HepG2 (cell line): ENCODE measurements at regions not wholly inside any gene's neighbourhood (a gene's known extent, or its start where the extent isn't known, plus 50 kb on each side); places are given as distances from the start of the nearest gene placed in this dataset.

Experiments
- ATF2 ChIP-seq: sonication (generic); formaldehyde crosslinking; IDR thresholded peaks from 2 replicates; pipeline ENCODE4 v1.4.0; 2020; ENCODE audit warnings: missing genetic modification reagents
- CENPT ChIP-seq: sonication (generic); formaldehyde crosslinking; IDR thresholded peaks from 2 replicates; pipeline ENCODE4 v1.8.0; 2022; ENCODE audit warnings: low read depth, mild to moderate bottlenecking, moderate library complexity, missing genetic modification reagents
- PCBP2 ChIP-seq: fragments of 200-400 bp; formaldehyde crosslinking; optimal IDR thresholded peaks from 2 replicates; pipeline ENCODE3; 2018; ENCODE audit warnings: low read length, low read depth; ENCODE audit not compliant: poor library complexity, severe bottlenecking
- PRMT3 ChIP-seq: sonication (generic); formaldehyde crosslinking; IDR thresholded peaks from 2 replicates; pipeline ENCODE4 v1.8.1; 2022; ENCODE audit warnings: low read depth, mild to moderate bottlenecking, moderate library complexity, missing genetic modification reagents, borderline replicate concordance
- SMAD9 ChIP-seq: sonication (generic); formaldehyde crosslinking; IDR thresholded peaks from 2 replicates; pipeline ENCODE4 v1.5.1; 2020; ENCODE audit warnings: mild to moderate bottlenecking, missing genetic modification reagents
- SP4 ChIP-seq: sonication (generic); formaldehyde crosslinking; IDR thresholded peaks from 2 replicates; pipeline ENCODE4 v1.8.1; 2023; ENCODE audit warnings: mild to moderate bottlenecking, missing genetic modification reagents
- TFE3 ChIP-seq: IDR thresholded peaks from 2 replicates; pipeline ENCODE4 v1.6.1; 2016
- ZBTB38 ChIP-seq: sonication (generic); formaldehyde crosslinking; IDR thresholded peaks from 2 replicates; pipeline ENCODE4 v1.5.1; 2020; ENCODE audit warnings: mild to moderate bottlenecking, missing genetic modification reagents
- ZBTB40 ChIP-seq, 2 experiments: fragments of 450-650 bp in 1 of 2; sonication (generic) in 1 of 2; formaldehyde crosslinking in 1 of 2; IDR thresholded peaks; 2 replicates each; pipeline versions ENCODE4 v1.6.1 to v1.8.0; 2016 to 2022; ENCODE audit warnings: antibody characterized with exemption in 1 of 2, mild to moderate bottlenecking in 1 of 2, missing genetic modification reagents in 1 of 2
- ZNF362 ChIP-seq: sonication (generic); formaldehyde crosslinking; IDR thresholded peaks from 2 replicates; pipeline ENCODE4 v1.4.0; 2020; ENCODE audit warnings: missing genetic modification reagents, mild to moderate bottlenecking, borderline replicate concordance
- ZNF546 ChIP-seq: sonication (generic); formaldehyde crosslinking; conservative IDR thresholded peaks from 2 replicates; pipeline ENCODE4 v1.8.1; 2023; ENCODE audit warnings: mild to moderate bottlenecking, missing genetic modification reagents
- ZNF572 ChIP-seq: sonication (generic); formaldehyde crosslinking; IDR thresholded peaks from 2 replicates; pipeline ENCODE4 v1.5.1; 2020; ENCODE audit warnings: mild to moderate bottlenecking, missing genetic modification reagents
- ZNF691 ChIP-seq: sonication (generic); formaldehyde crosslinking; IDR thresholded peaks from 2 replicates; pipeline ENCODE4 v1.4.0; 2020; ENCODE audit warnings: missing genetic modification reagents, low read depth, mild to moderate bottlenecking, borderline replicate concordance

GRCh38 chr2:8118940-8119781 is 562.7 kb upstream of the ID2 start (continued):
- TF ChIP-seq ZNF691 (no peak), ZNF362 (no peak), CENPT (CRISPR knock-in tag) (0 out of 2 replicates have a peak, but pooled peaks have one; percentile 3), PRMT3 (CRISPR knock-in tag) (no peak), TFE3 (CRISPR knock-in tag) (no peak), ZNF572 (CRISPR knock-in tag) (peak; percentile 76; the same call in 1 of the 2 replicates), SMAD9 (CRISPR knock-in tag) (no peak), ATF2 (CRISPR knock-in tag) (no peak), SP4 (CRISPR knock-in tag) (0 out of 2 replicates have a peak, but pooled peaks have one; percentile 29), ZBTB40 (IDR thresholded peaks at IDR 0.05) (no peak), ZBTB40 (CRISPR knock-in tag; IDR thresholded peaks at IDR 0.05) (no peak), ZBTB38 (CRISPR knock-in tag) (peak; percentile 98), PCBP2 (no peak), ZNF546 (CRISPR knock-in tag) (no peak)
